ENCODE measurements at regions not wholly inside any gene's neighbourhood (a gene's known extent, or its start where the extent isn't known, plus 50 kb on each side); places are given as distances from the start of the nearest gene placed in this dataset.

DNA sequence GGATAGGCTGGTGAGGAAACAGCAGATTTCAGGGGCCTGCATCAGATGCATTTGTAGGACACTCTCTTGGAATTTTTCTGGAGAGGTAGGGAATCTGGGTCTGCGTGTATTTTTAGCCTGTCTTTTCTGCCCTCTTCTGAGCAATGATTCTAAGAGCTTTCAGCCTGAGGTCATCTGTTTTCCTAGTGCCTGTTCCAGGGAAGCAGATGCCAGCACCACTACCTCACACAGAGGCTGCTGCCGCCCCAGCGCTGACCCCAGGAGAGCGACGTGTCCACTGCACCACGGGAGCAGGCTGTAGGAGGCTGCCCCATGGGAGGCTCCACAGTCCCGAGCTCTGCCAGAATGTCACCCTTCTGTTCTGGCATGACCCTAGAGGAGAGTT lies 316.5 kb downstream of the CYP26B1 start (continued):
- 0 out of 2 replicates have a peak, but pooled peaks have one; percentile 33 for TF ChIP-seq FOXM1 (IDR thresholded peaks at IDR 0.05; ENCODE audit: low read depth)
- TF ChIP-seq GATA2 (CRISPR knock-in tag; IDR thresholded peaks at IDR 0.05): no peak
- TF ChIP-seq SMC3 (IDR thresholded peaks at IDR 0.05; ENCODE audit: low read depth, low read length): no peak
- TF ChIP-seq TAF1 (IDR thresholded peaks at IDR 0.05; ENCODE audit: borderline replicate concordance, low read depth, low read length): no peak
- no peak for TF ChIP-seq CHD2 (IDR thresholded peaks at IDR 0.05; ENCODE audit: low read length, partially characterized antibody)
- TF ChIP-seq NRF1 (IDR thresholded peaks at IDR 0.05; ENCODE audit: low read depth, low read length): no peak
- TF ChIP-seq RCOR1 (IDR thresholded peaks at IDR 0.05; ENCODE audit: low read length): no peak
- TF ChIP-seq, protein P1, sequence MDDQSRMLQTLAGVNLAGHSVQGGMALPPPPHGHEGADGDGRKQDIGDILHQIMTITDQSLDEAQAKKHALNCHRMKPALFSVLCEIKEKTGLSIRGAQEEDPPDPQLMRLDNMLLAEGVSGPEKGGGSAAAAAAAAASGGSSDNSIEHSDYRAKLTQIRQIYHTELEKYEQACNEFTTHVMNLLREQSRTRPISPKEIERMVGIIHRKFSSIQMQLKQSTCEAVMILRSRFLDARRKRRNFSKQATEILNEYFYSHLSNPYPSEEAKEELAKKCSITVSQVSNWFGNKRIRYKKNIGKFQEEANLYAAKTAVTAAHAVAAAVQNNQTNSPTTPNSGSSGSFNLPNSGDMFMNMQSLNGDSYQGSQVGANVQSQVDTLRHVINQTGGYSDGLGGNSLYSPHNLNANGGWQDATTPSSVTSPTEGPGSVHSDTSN (IDR thresholded peaks at IDR 0.05): peak; percentile 79
- no peak for TF ChIP-seq POLR2AphosphoS5 (IDR thresholded peaks at IDR 0.05; ENCODE audit: low read depth, low read length)

DNA sequence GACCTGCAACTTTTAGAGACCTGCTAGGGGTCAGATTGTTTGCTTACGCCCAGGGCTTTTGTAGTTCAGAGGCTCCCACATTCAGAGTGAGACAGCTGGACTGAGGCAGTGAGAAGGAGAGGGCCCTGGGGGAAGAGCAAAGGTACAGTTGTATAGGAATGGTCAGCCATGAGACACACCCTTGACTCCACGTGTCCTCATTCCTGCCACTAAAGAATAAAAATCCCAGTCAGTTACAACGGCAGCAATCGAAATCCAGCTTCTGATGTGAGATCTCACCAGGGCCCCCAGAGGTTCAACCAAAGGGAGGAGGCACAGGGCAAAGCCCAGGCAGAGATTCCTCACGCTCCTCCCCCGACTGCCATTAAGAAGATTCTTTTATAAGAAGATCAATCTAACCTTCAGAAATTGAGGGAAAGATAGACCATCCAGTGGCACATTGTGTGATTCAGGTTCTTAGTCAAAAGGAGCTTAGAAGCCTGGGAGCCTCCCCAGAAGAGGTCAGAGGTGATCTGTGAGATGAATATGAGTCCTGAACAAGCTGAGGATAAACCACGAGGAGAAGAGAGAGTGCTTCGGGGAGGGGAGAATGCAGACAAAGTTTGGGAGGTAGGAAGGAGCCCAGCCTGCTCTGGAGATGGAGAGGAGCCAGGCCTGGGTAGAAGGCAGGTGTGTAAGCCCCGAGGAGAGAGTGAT lies 317.0 kb downstream of the CYP26B1 start:
- DNase-seq: no peak
- Histone ChIP-seq H3K79me2 (ENCODE audit: insufficient read depth) (no peaks in the 10 kb centered on the region), H3K36me3 (replicated peaks in 1 of 2; ENCODE audit: control insufficient read depth in 1 of 2, insufficient read depth in 2 of 2, low read length in 1 of 2) (no peaks in the 10 kb centered on the region), H3K4me3 (ENCODE audit: low read depth in 2 of 2, low read length in 1 of 2) (no peak overlapping the region), H3K27ac (ENCODE audit: low read depth in 2 of 2, low read length in 1 of 2) (peak overlapping the region in 1 of 2 experiments; percentile 93; a peak in 3 of 4 replicates), H3K4me2 (peak overlapping the region; percentile 61), H2AFZ (ENCODE audit: low read depth) (peak overlapping the region; percentile 69; the same call in 1 of the 2 replicates), H3K9me2 (no peaks in the 10 kb centered on the region), H3K9ac (peak overlapping the region; percentile 67), H3K4me1 (ENCODE audit: control insufficient read depth in 1 of 2, insufficient read depth in 2 of 2, low read depth in 1 of 2, low read length in 1 of 2) (peaks cover 0 to 25% of the 10 kb centered on the region in 2 experiments; a peak in 3 of 4 replicates), H3K9me3 (no peaks in the 10 kb centered on the region), H3F3A (replicated peaks; ENCODE audit: insufficient read depth) (peaks cover 18% of the 10 kb centered on the region), H4K20me1 (ENCODE audit: insufficient read depth) (no peaks in the 10 kb centered on the region), H3K27me3 (ENCODE audit: insufficient read depth) (no peaks in the 10 kb centered on the region)
- WGBS (ENCODE audit: low lambda C conversion rate): 53% methylated on average over 9 of the region's 9 CpGs
- ChIA-PET CTCF (interaction anchor here (1.1 kb wide), 1 partner anchor 28 kb away, joined by 3 read pairs; no protein-coding TSS in a partner anchor), POLR2A (no interaction called here)
- TF ChIP-seq CHD2 (IDR thresholded peaks at IDR 0.05; ENCODE audit: low read length, partially characterized antibody) (no peak), SIN3A (IDR thresholded peaks at IDR 0.05; ENCODE audit: borderline replicate concordance, low read depth, low read length) (no peak), TEAD4 (IDR thresholded peaks at IDR 0.05; ENCODE audit: borderline replicate concordance, insufficient read depth) (no peak), TCF12 (IDR thresholded peaks at IDR 0.05) (no peak), EP300 (IDR thresholded peaks at IDR 0.05; ENCODE audit: borderline replicate concordance in 1 of 2, low read depth in 1 of 2, low read length in 1 of 2) (no peak), NFIC (IDR thresholded peaks at IDR 0.05; ENCODE audit: borderline replicate concordance) (no peak)
- TF ChIP-seq, protein P2, sequence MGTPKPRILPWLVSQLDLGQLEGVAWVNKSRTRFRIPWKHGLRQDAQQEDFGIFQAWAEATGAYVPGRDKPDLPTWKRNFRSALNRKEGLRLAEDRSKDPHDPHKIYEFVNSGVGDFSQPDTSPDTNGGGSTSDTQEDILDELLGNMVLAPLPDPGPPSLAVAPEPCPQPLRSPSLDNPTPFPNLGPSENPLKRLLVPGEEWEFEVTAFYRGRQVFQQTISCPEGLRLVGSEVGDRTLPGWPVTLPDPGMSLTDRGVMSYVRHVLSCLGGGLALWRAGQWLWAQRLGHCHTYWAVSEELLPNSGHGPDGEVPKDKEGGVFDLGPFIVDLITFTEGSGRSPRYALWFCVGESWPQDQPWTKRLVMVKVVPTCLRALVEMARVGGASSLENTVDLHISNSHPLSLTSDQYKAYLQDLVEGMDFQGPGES (IDR thresholded peaks at IDR 0.05; ENCODE audit: low read depth, low read length): no peak

All from SK-N-SH (cell line).